Endodermal cell (in vitro differentiated cells): ENCODE measurements at regions not wholly inside any gene's neighbourhood (a gene's known extent, or its start where the extent isn't known, plus 50 kb on each side); places are given as distances from the start of the nearest gene placed in this dataset.

Experiments
- DNase-seq: peaks from one replicate; pipeline ENCODE4 v3.0.0-alpha.2; 2017
- H3K27ac ChIP-seq: 2 replicates; pipeline ENCODE4 v1.5.1; 2013; ENCODE audit warnings: mild to moderate bottlenecking, low read depth, low read length, moderate library complexity
- H3K27me3 ChIP-seq: 2 replicates; pipeline ENCODE4 v1.6.1; 2013; ENCODE audit warnings: mild to moderate bottlenecking, low read length, moderate library complexity; ENCODE audit not compliant: insufficient read depth, control insufficient read depth, poor library complexity, severe bottlenecking
- H3K36me3 ChIP-seq: 2 replicates; pipeline ENCODE4 v1.7.0; 2013; ENCODE audit warnings: mild to moderate bottlenecking, low read length, moderate library complexity; ENCODE audit not compliant: control insufficient read depth, insufficient read depth
- H3K4me1 ChIP-seq: one replicate; pipeline ENCODE4 v1.7.0; 2013; ENCODE audit warnings: low read length; ENCODE audit not compliant: control insufficient read depth, insufficient read depth
- H3K4me3 ChIP-seq: 2 replicates; pipeline ENCODE4 v1.5.1; 2013; ENCODE audit warnings: mild to moderate bottlenecking, low read length, moderate library complexity
- H3K9ac ChIP-seq: 2 replicates; pipeline ENCODE4 v1.6.1; 2013; ENCODE audit warnings: mild to moderate bottlenecking, low read length, moderate library complexity; ENCODE audit not compliant: poor library complexity, severe bottlenecking; ENCODE audit errors: extremely low read depth
- H3K9me3 ChIP-seq: 2 replicates; pipeline ENCODE4 v1.6.1; 2013; ENCODE audit warnings: mild to moderate bottlenecking, low read length, moderate library complexity; ENCODE audit not compliant: control insufficient read depth
- H3K27ac Mint-ChIP-seq: 2 replicates; pipeline ENCODE4 v1.8.0; 2020; ENCODE audit warnings: mixed read lengths
- H3K27me3 Mint-ChIP-seq: 2 replicates; pipeline ENCODE4 v1.8.0; 2021; ENCODE audit warnings: mild to moderate bottlenecking, mixed read lengths; ENCODE audit not compliant: insufficient read depth
- H3K36me3 Mint-ChIP-seq: 2 replicates; pipeline ENCODE4 v1.8.0; 2020; ENCODE audit warnings: low read depth, mixed read lengths
- H3K4me1 Mint-ChIP-seq: 2 replicates; pipeline ENCODE4 v1.8.0; 2020; ENCODE audit warnings: mixed read lengths
- H3K4me3 Mint-ChIP-seq: 2 replicates; pipeline ENCODE4 v1.8.0; 2020; ENCODE audit warnings: mild to moderate bottlenecking, moderate library complexity, mixed read lengths
- H3K9me3 Mint-ChIP-seq: 2 replicates; pipeline ENCODE4 v1.8.0; 2020; ENCODE audit warnings: mild to moderate bottlenecking, mixed read lengths
- WGBS, 2 experiments: methylation state at CpG; one replicate each; pipeline versions ENCODE4 v1.1.5 to v1.1.7; 2013; ENCODE audit warnings: missing lambda C conversion rate in 2 of 2, mixed read lengths in 1 of 2; ENCODE audit not compliant: insufficient coverage in 1 of 2, insufficient read length in 1 of 2; 5-methylcytosine and 5-hydroxymethylcytosine counted together
- TF ChIP-seq, protein P1 (sequence below): fragments of 200-600 bp; sonication (generic); conservative IDR thresholded peaks from 2 replicates; pipeline ENCODE4 v1.5.0; 2021; ENCODE audit warnings: antibody characterized with exemption, mild to moderate bottlenecking

DNA sequence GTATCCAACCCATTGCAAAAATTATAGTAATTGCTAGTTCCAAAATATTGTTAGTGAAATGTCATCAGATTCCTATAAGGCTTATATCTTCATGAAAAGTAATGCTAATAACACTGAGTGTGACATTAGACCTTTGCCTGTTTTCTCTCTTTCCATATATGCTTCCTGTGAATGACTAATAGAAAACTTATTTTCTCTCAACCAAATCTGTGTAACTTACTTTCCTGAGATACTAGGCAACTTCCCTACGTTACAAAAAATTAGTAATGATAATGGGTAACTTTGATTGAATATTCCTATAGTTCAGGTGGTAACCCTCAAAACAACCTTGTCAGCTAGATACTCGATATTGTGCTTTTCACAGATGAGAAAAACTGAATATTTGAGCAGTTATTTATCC is 124.2 kb upstream of the HNRNPU start:
- Mint-ChIP-seq H3K4me3 (no peak overlapping the region), H3K4me1 (no peaks in the 10 kb centered on the region), H3K36me3 (peaks cover 18% of the 10 kb centered on the region), H3K9me3 (no peaks in the 10 kb centered on the region), H3K27me3 (no peaks in the 10 kb centered on the region), H3K27ac (no peak overlapping the region)
- TF ChIP-seq, protein P1, sequence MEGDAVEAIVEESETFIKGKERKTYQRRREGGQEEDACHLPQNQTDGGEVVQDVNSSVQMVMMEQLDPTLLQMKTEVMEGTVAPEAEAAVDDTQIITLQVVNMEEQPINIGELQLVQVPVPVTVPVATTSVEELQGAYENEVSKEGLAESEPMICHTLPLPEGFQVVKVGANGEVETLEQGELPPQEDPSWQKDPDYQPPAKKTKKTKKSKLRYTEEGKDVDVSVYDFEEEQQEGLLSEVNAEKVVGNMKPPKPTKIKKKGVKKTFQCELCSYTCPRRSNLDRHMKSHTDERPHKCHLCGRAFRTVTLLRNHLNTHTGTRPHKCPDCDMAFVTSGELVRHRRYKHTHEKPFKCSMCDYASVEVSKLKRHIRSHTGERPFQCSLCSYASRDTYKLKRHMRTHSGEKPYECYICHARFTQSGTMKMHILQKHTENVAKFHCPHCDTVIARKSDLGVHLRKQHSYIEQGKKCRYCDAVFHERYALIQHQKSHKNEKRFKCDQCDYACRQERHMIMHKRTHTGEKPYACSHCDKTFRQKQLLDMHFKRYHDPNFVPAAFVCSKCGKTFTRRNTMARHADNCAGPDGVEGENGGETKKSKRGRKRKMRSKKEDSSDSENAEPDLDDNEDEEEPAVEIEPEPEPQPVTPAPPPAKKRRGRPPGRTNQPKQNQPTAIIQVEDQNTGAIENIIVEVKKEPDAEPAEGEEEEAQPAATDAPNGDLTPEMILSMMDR = no peak
- Histone ChIP-seq H3K27ac (no peak overlapping the region), H3K36me3 (no peaks in the 10 kb centered on the region), H3K4me1 (no peaks in the 10 kb centered on the region), H3K9me3 (no peaks in the 10 kb centered on the region), H3K9ac (no peak overlapping the region), H3K4me3 (no peak overlapping the region), H3K27me3 (no peaks in the 10 kb centered on the region)
- 89 to 100% methylated on average over 1 to 2 of the region's 2 CpGs for WGBS, 2 experiments
- no peak for DNase-seq

DNA sequence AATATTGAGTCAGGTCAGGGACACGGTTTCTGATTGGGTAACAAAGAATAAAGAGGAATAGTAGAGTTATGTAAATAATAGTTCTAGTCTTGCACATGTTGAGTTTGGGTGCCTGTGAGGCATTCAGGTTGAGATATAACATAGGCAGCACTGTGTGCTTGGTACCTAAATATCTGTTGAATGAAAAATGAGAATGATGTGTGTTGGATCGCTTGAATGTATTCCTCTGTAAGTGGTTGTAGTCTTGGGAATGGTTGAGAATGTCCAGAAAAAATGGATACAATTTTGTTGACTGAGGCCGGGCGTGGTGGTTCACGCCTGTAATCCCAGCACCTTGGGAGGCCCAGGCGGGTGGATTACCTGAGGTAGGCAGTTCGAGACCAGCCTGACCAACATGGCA is 116.3 kb upstream of the HNRNPU start:
- WGBS, 2 experiments = 96 to 100% methylated on average over 5 to 7 of the region's 7 CpGs
- Histone ChIP-seq H3K9me3 (peaks cover 4% of the 10 kb centered on the region), H3K27ac (no peak overlapping the region), H3K9ac (no peak overlapping the region), H3K4me3 (no peak overlapping the region), H3K4me1 (no peaks in the 10 kb centered on the region), H3K36me3 (no peaks in the 10 kb centered on the region), H3K27me3 (no peaks in the 10 kb centered on the region)
- Mint-ChIP-seq H3K27me3 (no peaks in the 10 kb centered on the region), H3K4me1 (peaks cover 2% of the 10 kb centered on the region), H3K9me3 (peaks cover 2% of the 10 kb centered on the region), H3K27ac (no peak overlapping the region), H3K36me3 (peaks cover 10% of the 10 kb centered on the region), H3K4me3 (no peak overlapping the region)
- TF ChIP-seq, protein P1 = no peak
- no peak for DNase-seq

DNA sequence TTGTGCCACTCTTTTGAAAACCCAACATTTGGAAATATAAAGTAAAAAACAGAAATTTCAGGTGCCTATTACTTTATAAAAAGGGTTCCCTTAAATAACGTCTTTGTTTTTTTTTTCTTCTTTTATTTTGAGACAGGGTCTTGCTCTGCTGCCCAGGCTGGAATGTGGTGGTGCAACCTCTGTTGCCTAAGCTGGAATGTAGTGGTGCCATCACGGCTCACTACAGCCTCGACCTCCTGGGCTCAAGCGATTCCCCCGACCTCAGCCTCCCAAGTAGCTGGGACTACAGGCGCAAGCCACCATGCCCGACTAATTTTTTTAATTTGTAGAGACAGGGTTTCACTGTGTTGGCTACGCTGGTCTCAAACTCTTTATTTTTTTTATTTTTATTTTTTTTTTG is 110.2 kb upstream of the HNRNPU start:
- Histone ChIP-seq H3K9ac (no peak overlapping the region), H3K27me3 (no peaks in the 10 kb centered on the region), H3K4me1 (peaks cover 2% of the 10 kb centered on the region), H3K36me3 (no peaks in the 10 kb centered on the region), H3K27ac (no peak overlapping the region), H3K4me3 (no peak overlapping the region), H3K9me3 (no peaks in the 10 kb centered on the region)
- no peak for DNase-seq
- 89 to 94% methylated on average over 4 to 8 of the region's 8 CpGs for WGBS, 2 experiments
- Mint-ChIP-seq H3K4me3 (no peak overlapping the region), H3K4me1 (peaks cover 17% of the 10 kb centered on the region), H3K9me3 (no peaks in the 10 kb centered on the region), H3K27ac (no peak overlapping the region), H3K36me3 (peaks cover 12% of the 10 kb centered on the region), H3K27me3 (no peaks in the 10 kb centered on the region)
- TF ChIP-seq, protein P1 = no peak
